K562 (cell line): ENCODE measurements at regions not wholly inside any gene's neighbourhood (a gene's known extent, or its start where the extent isn't known, plus 50 kb on each side); places are given as distances from the start of the nearest gene placed in this dataset.
A peak's percentile ranks its signal among the peaks of the same experiment; 100 is the strongest.

Experiments
- ESRRB ChIP-seq: fragments of 250-450 bp; sonication (Bioruptor Pico); IDR thresholded peaks from 2 replicates; pipeline ENCODE4 v1.5.0; 2020; ENCODE audit warnings: mild to moderate bottlenecking, moderate library complexity, borderline replicate concordance
- LARP7 ChIP-seq: fragments of 450-650 bp; IDR thresholded peaks from 2 replicates; pipeline ENCODE4 v1.6.1; 2016
- LEF1 ChIP-seq: fragments of 450-650 bp; IDR thresholded peaks from 2 replicates; pipeline ENCODE4 v1.6.1; 2016; ENCODE audit warnings: mild to moderate bottlenecking
- MAFF ChIP-seq: IDR thresholded peaks from 2 replicates; pipeline ENCODE4 v1.6.1; 2012; ENCODE audit warnings: low read length, improper control_type of control experiment
- MCM3 ChIP-seq: fragments of 450-650 bp; IDR thresholded peaks from 2 replicates; pipeline ENCODE4 v1.6.1; 2016
- MEIS2 ChIP-seq: fragments of 450-650 bp; IDR thresholded peaks from 2 replicates; pipeline ENCODE4 v1.6.1; 2014; ENCODE audit warnings: mild to moderate bottlenecking; ENCODE audit not compliant: partially characterized antibody
- NFRKB ChIP-seq: fragments of 450-650 bp; IDR thresholded peaks from 2 replicates; pipeline ENCODE4 v1.6.1; 2016; ENCODE audit warnings: low read depth
- PHB ChIP-seq: fragments of 250-450 bp; sonication (Bioruptor Pico); IDR thresholded peaks from 2 replicates; pipeline ENCODE4 v1.5.0; 2021
- POLR2B ChIP-seq: fragments of 450-650 bp; IDR thresholded peaks from 2 replicates; pipeline ENCODE4 v1.6.1; 2018; ENCODE audit warnings: low read depth; ENCODE audit not compliant: partially characterized antibody
- RBBP5 ChIP-seq: fragments of 200-600 bp; sonication (generic); IDR thresholded peaks from 2 replicates; pipeline ENCODE4 v1.6.1; 2012; ENCODE audit warnings: borderline replicate concordance, mild to moderate bottlenecking, low read length, control low read depth, inconsistent platforms; ENCODE audit not compliant: insufficient read depth, poor library complexity, severe bottlenecking
- SIN3A ChIP-seq, 2 experiments: fragments of 150-350 bp in 1 of 2; IDR thresholded peaks; 2 replicates each; pipeline ENCODE4 v1.6.1; 2011 to 2016; ENCODE audit warnings: borderline replicate concordance in 2 of 2, low read depth in 2 of 2, low read length in 2 of 2, mild to moderate bottlenecking in 2 of 2, moderate library complexity in 2 of 2; ENCODE audit not compliant: control insufficient read depth in 1 of 2
- SMARCE1 ChIP-seq: fragments of 450-650 bp; IDR thresholded peaks from 2 replicates; pipeline ENCODE4 v1.7.1; 2016; ENCODE audit warnings: mild to moderate bottlenecking
- TEAD1 ChIP-seq, 2 experiments: fragments of 450-650 bp in 1 of 2; sonication (generic) in 1 of 2; formaldehyde crosslinking; IDR thresholded peaks; 2 replicates each; pipeline versions ENCODE4 v1.4.0 to v1.8.0; 2020 to 2022; ENCODE audit warnings: mild to moderate bottlenecking in 2 of 2, missing genetic modification reagents in 1 of 2
- ZNF175 ChIP-seq: fragments of 200-800 bp; sonication (Bioruptor generic); IDR thresholded peaks from 2 replicates; pipeline ENCODE4 v1.6.1; 2016; ENCODE audit warnings: low read depth, mild to moderate bottlenecking, missing genetic modification characterization, missing compliant biosample characterization
- ZNF354B ChIP-seq: fragments of 250-450 bp; sonication (Bioruptor Pico); IDR thresholded peaks from 2 replicates; pipeline ENCODE4 v1.4.0; 2020
- ZNF384 ChIP-seq: IDR thresholded peaks from 2 replicates; pipeline ENCODE4 v1.6.1; 2012; ENCODE audit warnings: low read depth, low read length, improper control_type of control experiment
- ZNF75A ChIP-seq: fragments of 450-650 bp; formaldehyde crosslinking; IDR thresholded peaks from 2 replicates; pipeline ENCODE4 v1.4.0; 2020; ENCODE audit warnings: mild to moderate bottlenecking
- TF ChIP-seq, protein P1 (sequence below): fragments of 200-800 bp; sonication (Bioruptor generic); IDR thresholded peaks from 2 replicates; pipeline ENCODE4 v1.6.1; 2017; ENCODE audit warnings: missing genetic modification characterization, missing compliant biosample characterization
- TF ChIP-seq, protein P2 (sequence below): sonication (generic); IDR thresholded peaks from 2 replicates; pipeline ENCODE4 v1.6.1; 2016
- TF ChIP-seq, protein P3 (sequence below): fragments of 250-450 bp; sonication (Bioruptor Pico); IDR thresholded peaks from 2 replicates; pipeline ENCODE4 v1.5.0; 2021
- TF ChIP-seq, protein P4 (sequence below): fragments of 450-650 bp; IDR thresholded peaks from 2 replicates; pipeline ENCODE4 v1.6.1; 2016; ENCODE audit warnings: borderline replicate concordance
- TF ChIP-seq, protein P5 (sequence below): sonication (generic); formaldehyde crosslinking; IDR thresholded peaks from 2 replicates; pipeline ENCODE4 v1.8.1; 2023; ENCODE audit warnings: mild to moderate bottlenecking, missing genetic modification reagents

DNA sequence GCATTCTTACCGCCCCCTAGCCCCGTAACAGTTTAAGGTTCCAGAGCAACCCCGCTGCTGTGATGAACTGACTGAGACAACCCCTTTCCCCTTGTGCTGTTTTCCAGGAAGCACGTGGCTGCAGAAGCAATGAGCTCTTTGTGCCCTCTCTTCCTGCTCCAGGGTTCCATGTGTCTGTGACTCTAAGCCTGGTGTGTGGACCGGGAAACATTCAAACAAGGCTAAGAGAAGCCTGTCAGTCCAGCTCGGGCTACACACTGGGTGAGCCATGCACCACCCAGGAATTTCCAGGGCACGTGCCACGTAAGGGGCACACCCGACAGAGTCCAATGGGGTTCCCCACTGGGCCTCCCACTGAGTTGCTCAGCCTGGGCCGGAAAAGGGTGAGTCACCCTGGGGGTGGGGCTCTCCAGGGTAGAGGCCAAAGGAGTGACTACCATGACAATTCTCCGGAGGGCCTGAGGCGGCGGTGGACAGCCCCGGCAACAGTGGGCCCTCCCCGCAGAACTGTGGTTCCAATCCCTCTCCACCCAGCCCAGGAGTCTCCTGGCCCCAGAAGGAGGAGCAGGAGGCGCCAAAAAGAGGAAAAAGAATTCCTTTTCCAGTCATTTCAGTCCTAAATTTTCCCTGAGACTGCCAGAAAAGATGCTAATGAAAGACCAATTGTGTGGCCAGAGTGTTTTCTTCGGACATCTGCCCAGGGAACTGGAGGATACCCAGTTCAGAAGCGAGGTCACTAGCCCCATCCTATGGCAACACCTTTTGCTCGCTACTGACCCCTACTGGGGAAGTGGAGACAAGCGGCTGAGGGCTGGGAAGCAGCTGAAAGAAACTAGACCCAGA, 157.8 kb upstream of the SLC1A4 start (continued):
- TF ChIP-seq, protein P1, sequence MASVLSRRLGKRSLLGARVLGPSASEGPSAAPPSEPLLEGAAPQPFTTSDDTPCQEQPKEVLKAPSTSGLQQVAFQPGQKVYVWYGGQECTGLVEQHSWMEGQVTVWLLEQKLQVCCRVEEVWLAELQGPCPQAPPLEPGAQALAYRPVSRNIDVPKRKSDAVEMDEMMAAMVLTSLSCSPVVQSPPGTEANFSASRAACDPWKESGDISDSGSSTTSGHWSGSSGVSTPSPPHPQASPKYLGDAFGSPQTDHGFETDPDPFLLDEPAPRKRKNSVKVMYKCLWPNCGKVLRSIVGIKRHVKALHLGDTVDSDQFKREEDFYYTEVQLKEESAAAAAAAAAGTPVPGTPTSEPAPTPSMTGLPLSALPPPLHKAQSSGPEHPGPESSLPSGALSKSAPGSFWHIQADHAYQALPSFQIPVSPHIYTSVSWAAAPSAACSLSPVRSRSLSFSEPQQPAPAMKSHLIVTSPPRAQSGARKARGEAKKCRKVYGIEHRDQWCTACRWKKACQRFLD: peak; percentile 97
- TF ChIP-seq ZNF75A (CRISPR knock-in tag) (no peak), ZNF354B (CRISPR knock-in tag) (no peak), MEIS2 (no peak), LEF1 (peak; percentile 78), SIN3A (IDR thresholded peaks at IDR 0.05; ENCODE audit: borderline replicate concordance in 2 of 2, control insufficient read depth in 1 of 2, low read depth in 2 of 2, low read length in 2 of 2) (no peak), ESRRB (CRISPR knock-in tag) (no peak), TEAD1 (CRISPR knock-in tag; IDR thresholded peaks at IDR 0.05) (peak; percentile 7 to 68; a peak in 2 of 4 replicates), ZNF175 (CRISPR knock-in tag) (peak; percentile 96), NFRKB (no peak; the same call in 1 of the 2 replicates), MCM3 (no peak), SMARCE1 (peak; percentile 86), ZNF384 (no peak), RBBP5 (no peak), POLR2B (no peak), LARP7 (no peak), PHB (no peak), MAFF (no peak)
- TF ChIP-seq, protein P2, sequence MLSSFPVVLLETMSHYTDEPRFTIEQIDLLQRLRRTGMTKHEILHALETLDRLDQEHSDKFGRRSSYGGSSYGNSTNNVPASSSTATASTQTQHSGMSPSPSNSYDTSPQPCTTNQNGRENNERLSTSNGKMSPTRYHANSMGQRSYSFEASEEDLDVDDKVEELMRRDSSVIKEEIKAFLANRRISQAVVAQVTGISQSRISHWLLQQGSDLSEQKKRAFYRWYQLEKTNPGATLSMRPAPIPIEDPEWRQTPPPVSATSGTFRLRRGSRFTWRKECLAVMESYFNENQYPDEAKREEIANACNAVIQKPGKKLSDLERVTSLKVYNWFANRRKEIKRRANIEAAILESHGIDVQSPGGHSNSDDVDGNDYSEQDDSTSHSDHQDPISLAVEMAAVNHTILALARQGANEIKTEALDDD: peak; percentile 36; the same call in 1 of the 2 replicates
- TF ChIP-seq, protein P3, sequence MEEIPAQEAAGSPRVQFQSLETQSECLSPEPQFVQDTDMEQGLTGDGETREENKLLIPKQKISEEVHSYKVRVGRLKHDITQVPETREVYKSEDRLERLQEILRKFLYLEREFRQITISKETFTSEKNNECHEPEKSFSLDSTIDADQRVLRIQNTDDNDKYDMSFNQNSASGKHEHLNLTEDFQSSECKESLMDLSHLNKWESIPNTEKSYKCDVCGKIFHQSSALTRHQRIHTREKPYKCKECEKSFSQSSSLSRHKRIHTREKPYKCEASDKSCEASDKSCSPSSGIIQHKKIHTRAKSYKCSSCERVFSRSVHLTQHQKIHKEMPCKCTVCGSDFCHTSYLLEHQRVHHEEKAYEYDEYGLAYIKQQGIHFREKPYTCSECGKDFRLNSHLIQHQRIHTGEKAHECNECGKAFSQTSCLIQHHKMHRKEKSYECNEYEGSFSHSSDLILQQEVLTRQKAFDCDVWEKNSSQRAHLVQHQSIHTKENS: no peak
- TF ChIP-seq, protein P4, sequence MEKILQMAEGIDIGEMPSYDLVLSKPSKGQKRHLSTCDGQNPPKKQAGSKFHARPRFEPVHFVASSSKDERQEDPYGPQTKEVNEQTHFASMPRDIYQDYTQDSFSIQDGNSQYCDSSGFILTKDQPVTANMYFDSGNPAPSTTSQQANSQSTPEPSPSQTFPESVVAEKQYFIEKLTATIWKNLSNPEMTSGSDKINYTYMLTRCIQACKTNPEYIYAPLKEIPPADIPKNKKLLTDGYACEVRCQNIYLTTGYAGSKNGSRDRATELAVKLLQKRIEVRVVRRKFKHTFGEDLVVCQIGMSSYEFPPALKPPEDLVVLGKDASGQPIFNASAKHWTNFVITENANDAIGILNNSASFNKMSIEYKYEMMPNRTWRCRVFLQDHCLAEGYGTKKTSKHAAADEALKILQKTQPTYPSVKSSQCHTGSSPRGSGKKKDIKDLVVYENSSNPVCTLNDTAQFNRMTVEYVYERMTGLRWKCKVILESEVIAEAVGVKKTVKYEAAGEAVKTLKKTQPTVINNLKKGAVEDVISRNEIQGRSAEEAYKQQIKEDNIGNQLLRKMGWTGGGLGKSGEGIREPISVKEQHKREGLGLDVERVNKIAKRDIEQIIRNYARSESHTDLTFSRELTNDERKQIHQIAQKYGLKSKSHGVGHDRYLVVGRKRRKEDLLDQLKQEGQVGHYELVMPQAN: 0 out of 2 replicates have a peak, but pooled peaks have one; percentile 20
- TF ChIP-seq, protein P5, sequence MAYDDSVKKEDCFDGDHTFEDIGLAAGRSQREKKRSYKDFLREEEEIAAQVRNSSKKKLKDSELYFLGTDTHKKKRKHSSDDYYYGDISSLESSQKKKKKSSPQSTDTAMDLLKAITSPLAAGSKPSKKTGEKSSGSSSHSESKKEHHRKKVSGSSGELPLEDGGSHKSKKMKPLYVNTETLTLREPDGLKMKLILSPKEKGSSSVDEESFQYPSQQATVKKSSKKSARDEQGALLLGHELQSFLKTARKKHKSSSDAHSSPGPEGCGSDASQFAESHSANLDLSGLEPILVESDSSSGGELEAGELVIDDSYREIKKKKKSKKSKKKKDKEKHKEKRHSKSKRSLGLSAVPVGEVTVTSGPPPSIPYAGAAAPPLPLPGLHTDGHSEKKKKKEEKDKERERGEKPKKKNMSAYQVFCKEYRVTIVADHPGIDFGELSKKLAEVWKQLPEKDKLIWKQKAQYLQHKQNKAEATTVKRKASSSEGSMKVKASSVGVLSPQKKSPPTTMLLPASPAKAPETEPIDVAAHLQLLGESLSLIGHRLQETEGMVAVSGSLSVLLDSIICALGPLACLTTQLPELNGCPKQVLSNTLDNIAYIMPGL (CRISPR knock-in tag): no peak
